ENCODE measurements at regions not wholly inside any gene's neighbourhood (a gene's known extent, or its start where the extent isn't known, plus 50 kb on each side); places are given as distances from the start of the nearest gene placed in this dataset.

GRCh38 chr18:40371673-40372072 lies 1583.4 kb upstream of the PIK3C3 start:
- H3K4me1 ChIP-seq, result no peaks in the 10 kb centered on the region
- in situ Hi-C loops (cut with MboI; ENCODE audit: low sequenced_read_pairs), result no loop called here
- DNase-seq (ENCODE audit: low spot score in 2 of 2), result no peak

GRCh38 chr18:40367576-40367975 lies 1587.5 kb upstream of the PIK3C3 start:
- in situ Hi-C loops (cut with MboI; ENCODE audit: low sequenced_read_pairs), result no loop called here
- H3K27me3 ChIP-seq (ENCODE audit: low read depth), result no peaks in the 10 kb centered on the region
- no peaks in the 10 kb centered on the region for H3K36me3 ChIP-seq (replicated peaks)
- no peaks in the 10 kb centered on the region for H3K4me1 ChIP-seq
- H3K4me3 ChIP-seq, result no peak overlapping the region
- H3K9me3 ChIP-seq, result no peaks in the 10 kb centered on the region
- DNase-seq (ENCODE audit: low spot score in 2 of 2), result no peak

More at GRCh38 chr18:40371673-40372072, 1583.4 kb upstream of the PIK3C3 start:
- Histone ChIP-seq H3K4me3 (no peak overlapping the region), H3K9me3 (no peaks in the 10 kb centered on the region), H3K36me3 (replicated peaks) (no peaks in the 10 kb centered on the region), H3K27me3 (ENCODE audit: low read depth) (no peaks in the 10 kb centered on the region)

- in situ Hi-C loops (cut with MboI; ENCODE audit: low sequenced_read_pairs), result no loop called here
- H3K4me1 ChIP-seq, result no peaks in the 10 kb centered on the region
These were observed 1588.5 kb upstream of the PIK3C3 start for GRCh38 chr18:40366521-40366920.

GRCh38 chr18:40365526-40365925 lies 1589.5 kb upstream of the PIK3C3 start:
- no peak overlapping the region for H3K4me3 ChIP-seq
- H3K27me3 ChIP-seq (ENCODE audit: low read depth), result no peaks in the 10 kb centered on the region
- H3K36me3 ChIP-seq (replicated peaks), result no peaks in the 10 kb centered on the region
- H3K4me1 ChIP-seq, result 0 out of 2 replicates have a peak, but pooled peaks cover 2% of the 10 kb centered on the region
- no peak for DNase-seq (ENCODE audit: low spot score in 2 of 2)
- no peaks in the 10 kb centered on the region for H3K9me3 ChIP-seq
- in situ Hi-C loops (cut with MboI; ENCODE audit: low sequenced_read_pairs), result no loop called here

More at GRCh38 chr18:40366521-40366920, 1588.5 kb upstream of the PIK3C3 start:
- no peaks in the 10 kb centered on the region for H3K27me3 ChIP-seq (ENCODE audit: low read depth)
- no peak overlapping the region for H3K4me3 ChIP-seq
- H3K9me3 ChIP-seq, result no peaks in the 10 kb centered on the region
- DNase-seq (ENCODE audit: low spot score in 2 of 2), result no peak
- no peaks in the 10 kb centered on the region for H3K36me3 ChIP-seq (replicated peaks)

GRCh38 chr18:40360558-40360957 lies 1594.5 kb upstream of the PIK3C3 start:
- Histone ChIP-seq H3K4me3 (no peak overlapping the region), H3K4me1 (0 out of 2 replicates have a peak, but pooled peaks cover 2% of the 10 kb centered on the region), H3K27me3 (ENCODE audit: low read depth) (no peaks in the 10 kb centered on the region), H3K9me3 (no peaks in the 10 kb centered on the region), H3K36me3 (replicated peaks) (no peaks in the 10 kb centered on the region)
- DNase-seq (ENCODE audit: low spot score in 2 of 2), result no peak
- in situ Hi-C loops (cut with MboI; ENCODE audit: low sequenced_read_pairs), result no loop called here

GRCh38 chr18:40357536-40357935 lies 1597.5 kb upstream of the PIK3C3 start:
- Histone ChIP-seq H3K36me3 (replicated peaks) (no peaks in the 10 kb centered on the region), H3K4me3 (no peak overlapping the region), H3K27me3 (ENCODE audit: low read depth) (no peaks in the 10 kb centered on the region), H3K4me1 (0 out of 2 replicates have a peak, but pooled peaks cover 2% of the 10 kb centered on the region), H3K9me3 (no peaks in the 10 kb centered on the region)
- in situ Hi-C loops (cut with MboI; ENCODE audit: low sequenced_read_pairs), result no loop called here
- DNase-seq (ENCODE audit: low spot score in 2 of 2), result no peak

- Histone ChIP-seq H3K4me1 (0 out of 2 replicates have a peak, but pooled peaks cover 2% of the 10 kb centered on the region), H3K36me3 (replicated peaks) (no peaks in the 10 kb centered on the region), H3K27me3 (ENCODE audit: low read depth) (no peaks in the 10 kb centered on the region), H3K9me3 (no peaks in the 10 kb centered on the region), H3K4me3 (no peak overlapping the region)
- DNase-seq (ENCODE audit: low spot score in 2 of 2), result no peak
- in situ Hi-C loops (cut with MboI; ENCODE audit: low sequenced_read_pairs), result no loop called here
These were observed 1598.9 kb upstream of the PIK3C3 start for GRCh38 chr18:40356168-40356567.

GRCh38 chr18:40355726-40356125 lies 1599.3 kb upstream of the PIK3C3 start:
- H3K9me3 ChIP-seq, result no peaks in the 10 kb centered on the region
- no peak overlapping the region for H3K4me3 ChIP-seq
- H3K36me3 ChIP-seq (replicated peaks), result no peaks in the 10 kb centered on the region
- no peak for DNase-seq (ENCODE audit: low spot score in 2 of 2)
- 0 out of 2 replicates have a peak, but pooled peaks cover 1% of the 10 kb centered on the region for H3K4me1 ChIP-seq
- no peaks in the 10 kb centered on the region for H3K27me3 ChIP-seq (ENCODE audit: low read depth)
- in situ Hi-C loops (cut with MboI; ENCODE audit: low sequenced_read_pairs), result no loop called here

- no peak for DNase-seq (ENCODE audit: low spot score in 2 of 2)
- Histone ChIP-seq H3K27me3 (ENCODE audit: low read depth) (no peaks in the 10 kb centered on the region), H3K4me1 (no peaks in the 10 kb centered on the region), H3K36me3 (replicated peaks) (no peaks in the 10 kb centered on the region), H3K4me3 (no peak overlapping the region), H3K9me3 (no peaks in the 10 kb centered on the region)
- in situ Hi-C loops (cut with MboI; ENCODE audit: low sequenced_read_pairs), result no loop called here
These were observed 1606.8 kb upstream of the PIK3C3 start for GRCh38 chr18:40348196-40348595.

- no peak for DNase-seq (ENCODE audit: low spot score in 2 of 2)
- Histone ChIP-seq H3K4me3 (no peak overlapping the region), H3K9me3 (no peaks in the 10 kb centered on the region), H3K36me3 (replicated peaks) (no peaks in the 10 kb centered on the region), H3K4me1 (no peaks in the 10 kb centered on the region), H3K27me3 (ENCODE audit: low read depth) (no peaks in the 10 kb centered on the region)
- in situ Hi-C loops (cut with MboI; ENCODE audit: low sequenced_read_pairs), result no loop called here
These were observed 1607.8 kb upstream of the PIK3C3 start for GRCh38 chr18:40347261-40347660.

- in situ Hi-C loops (cut with MboI; ENCODE audit: low sequenced_read_pairs), result no loop called here
- H3K4me3 ChIP-seq, result no peak overlapping the region
- no peaks in the 10 kb centered on the region for H3K4me1 ChIP-seq
- no peaks in the 10 kb centered on the region for H3K36me3 ChIP-seq (replicated peaks)
- no peaks in the 10 kb centered on the region for H3K9me3 ChIP-seq
- no peaks in the 10 kb centered on the region for H3K27me3 ChIP-seq (ENCODE audit: low read depth)
- no peak for DNase-seq (ENCODE audit: low spot score in 2 of 2)
These were observed 1608.9 kb upstream of the PIK3C3 start for GRCh38 chr18:40346146-40346545.

- no peak for DNase-seq (ENCODE audit: low spot score in 2 of 2)
- H3K36me3 ChIP-seq (replicated peaks), result no peaks in the 10 kb centered on the region
These were observed 1613.3 kb upstream of the PIK3C3 start for GRCh38 chr18:40341701-40342100.

GRCh38 chr18:40338284-40338683 lies 1616.8 kb upstream of the PIK3C3 start:
- no peaks in the 10 kb centered on the region for H3K4me1 ChIP-seq
- H3K4me3 ChIP-seq, result no peak overlapping the region
- H3K27me3 ChIP-seq (ENCODE audit: low read depth), result no peaks in the 10 kb centered on the region
- H3K36me3 ChIP-seq (replicated peaks), result no peaks in the 10 kb centered on the region
- in situ Hi-C loops (cut with MboI; ENCODE audit: low sequenced_read_pairs), result no loop called here
- H3K9me3 ChIP-seq, result no peaks in the 10 kb centered on the region
- DNase-seq (ENCODE audit: low spot score in 2 of 2), result no peak

More at GRCh38 chr18:40341701-40342100, 1613.3 kb upstream of the PIK3C3 start:
- no peaks in the 10 kb centered on the region for H3K4me1 ChIP-seq
- no peaks in the 10 kb centered on the region for H3K27me3 ChIP-seq (ENCODE audit: low read depth)
- in situ Hi-C loops (cut with MboI; ENCODE audit: low sequenced_read_pairs), result no loop called here
- H3K9me3 ChIP-seq, result no peaks in the 10 kb centered on the region
- no peak overlapping the region for H3K4me3 ChIP-seq

- Histone ChIP-seq H3K36me3 (replicated peaks) (no peaks in the 10 kb centered on the region), H3K4me3 (no peak overlapping the region), H3K4me1 (no peaks in the 10 kb centered on the region), H3K9me3 (no peaks in the 10 kb centered on the region), H3K27me3 (ENCODE audit: low read depth) (no peaks in the 10 kb centered on the region)
- no peak for DNase-seq (ENCODE audit: low spot score in 2 of 2)
- in situ Hi-C loops (cut with MboI; ENCODE audit: low sequenced_read_pairs), result no loop called here
These were observed 1628.0 kb upstream of the PIK3C3 start for GRCh38 chr18:40326985-40327384.

- no peak for DNase-seq (ENCODE audit: low spot score in 2 of 2)
- Histone ChIP-seq H3K9me3 (no peaks in the 10 kb centered on the region), H3K27me3 (ENCODE audit: low read depth) (no peaks in the 10 kb centered on the region), H3K4me1 (no peaks in the 10 kb centered on the region), H3K36me3 (replicated peaks) (no peaks in the 10 kb centered on the region), H3K4me3 (no peak overlapping the region)
- in situ Hi-C loops (cut with MboI; ENCODE audit: low sequenced_read_pairs), result no loop called here
These were observed 1629.0 kb upstream of the PIK3C3 start for GRCh38 chr18:40325988-40326387.
